HFF-Myc (cell line): ENCODE measurements at regions not wholly inside any gene's neighbourhood (a gene's known extent, or its start where the extent isn't known, plus 50 kb on each side); places are given as distances from the start of the nearest gene placed in this dataset.

Experiments
- DNase-seq: peaks from one replicate; pipeline ENCODE4 v3.0.0-alpha.2; 2011; ENCODE audit warnings: low read depth; ENCODE audit errors: extremely low read depth
- H3K4me3 ChIP-seq: replicated peaks from 2 replicates; pipeline ENCODE4 v1.5.1; 2011; ENCODE audit warnings: low read depth, mild to moderate bottlenecking, control low read depth, low read length
- CTCF ChIP-seq: IDR thresholded peaks from 2 replicates; pipeline ENCODE4 v1.5.1; 2012; ENCODE audit warnings: mild to moderate bottlenecking, low read depth, low read length, control low read depth; ENCODE audit errors: missing control alignments

GRCh38 chr1:118363396-118363795 is 178.4 kb upstream of the SPAG17 start:
- no peak for DNase-seq
- no peak overlapping the region for H3K4me3 ChIP-seq
- no peak for TF ChIP-seq CTCF

GRCh38 chr1:118360817-118361216 is 175.8 kb upstream of the SPAG17 start:
- TF ChIP-seq CTCF, result no peak
- H3K4me3 ChIP-seq, result no peak overlapping the region
- DNase-seq, result peak; percentile 63

DNA sequence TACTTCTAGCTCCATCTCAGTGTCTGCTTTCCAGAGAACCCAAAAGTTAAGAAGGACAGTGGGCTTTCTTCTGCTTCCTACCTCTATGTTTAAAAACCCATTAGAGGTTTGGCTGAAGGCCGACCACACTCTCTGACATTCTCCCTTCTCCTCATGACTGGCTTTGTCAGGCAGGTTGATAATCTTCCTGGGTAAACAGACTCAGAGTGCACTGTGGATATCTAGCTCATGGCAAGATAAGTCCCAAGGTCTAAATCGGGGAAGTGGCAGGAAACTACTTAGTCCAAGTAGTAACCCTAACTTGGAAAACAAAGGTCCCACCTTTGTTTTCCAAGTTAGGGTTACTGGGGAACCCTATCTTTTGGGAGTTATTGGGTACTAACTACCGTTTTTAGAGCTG is 161.9 kb upstream of the SPAG17 start:
- no peak overlapping the region for H3K4me3 ChIP-seq
- DNase-seq, result no peak
- TF ChIP-seq CTCF, result no peak

DNA sequence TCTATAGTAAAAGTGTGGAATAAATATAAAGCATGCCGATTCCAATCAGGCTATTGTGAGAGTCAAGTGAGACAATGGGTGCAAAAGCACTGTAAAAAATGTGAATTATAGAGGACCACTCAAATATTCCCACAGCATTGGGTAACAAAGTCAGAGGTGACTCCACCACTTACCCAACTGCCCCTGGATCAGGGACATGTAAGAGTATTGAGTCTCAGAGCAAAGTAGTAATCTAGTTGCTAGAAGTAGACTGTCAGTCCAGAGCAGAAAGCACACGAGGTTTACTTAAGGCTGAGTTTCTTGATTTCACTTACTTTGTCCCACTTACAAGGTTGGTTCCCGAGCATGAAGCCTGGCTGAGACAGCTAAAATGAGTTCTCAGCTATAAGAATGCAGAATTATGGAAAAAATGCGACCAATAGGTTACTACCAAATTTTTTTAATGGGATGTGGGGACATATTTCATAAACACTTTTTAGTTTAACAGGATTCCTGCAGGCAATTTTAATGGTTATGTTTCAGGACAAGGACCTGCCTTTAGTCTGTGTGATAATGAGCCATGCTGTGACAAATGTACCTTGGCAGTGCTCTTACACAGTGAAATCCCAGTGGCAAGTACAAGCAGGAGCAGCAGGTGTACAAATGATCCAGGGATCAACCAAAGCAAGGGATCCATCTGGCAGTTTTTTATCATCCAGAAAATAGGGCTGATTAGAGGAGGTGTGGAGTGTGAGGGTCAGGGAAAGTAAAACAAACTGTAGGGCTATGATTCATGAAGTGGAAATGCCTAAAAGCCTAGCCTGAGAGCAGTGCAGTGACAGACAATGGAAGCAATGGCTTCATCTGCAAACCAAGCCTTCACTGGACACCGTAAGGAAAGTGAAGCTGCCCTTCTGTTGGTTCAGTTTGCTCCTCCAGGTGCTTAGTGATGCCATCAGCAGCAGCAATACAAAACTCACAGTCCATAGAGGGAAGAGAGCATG is 156.2 kb upstream of the SPAG17 start:
- TF ChIP-seq CTCF, result no peak
- no peak for DNase-seq
- H3K4me3 ChIP-seq, result no peak overlapping the region

GRCh38 chr1:118339400-118340124 is 154.5 kb upstream of the SPAG17 start:
- H3K4me3 ChIP-seq, result no peak overlapping the region
- no peak for DNase-seq
- TF ChIP-seq CTCF, result no peak

- no peak for DNase-seq
- no peak overlapping the region for H3K4me3 ChIP-seq
- TF ChIP-seq CTCF, result no peak
Observed at GRCh38 chr1:118338936-118339335, 153.9 kb upstream of the SPAG17 start.
